DND-41 (cell line): ENCODE measurements at regions not wholly inside any gene's neighbourhood (a gene's known extent, or its start where the extent isn't known, plus 50 kb on each side); places are given as distances from the start of the nearest gene placed in this dataset.

Experiments
- ATAC-seq: fragments of 200-7000 bp; cut with Tn5 transposase; 3 replicates; pipeline ENCODE4 v1.9.1; 2021; ENCODE audit warnings: low read depth; ENCODE audit not compliant: insufficient read depth
- DNase-seq: peaks from one replicate; pipeline ENCODE4 v3.0.0-alpha.2; 2020
- H2AFZ ChIP-seq: 2 replicates; pipeline ENCODE4 v1.6.0; 2012; ENCODE audit warnings: low read depth, low read length
- H3K27ac ChIP-seq: 2 replicates; pipeline ENCODE4 v1.5.1; 2012; ENCODE audit warnings: low read length, inconsistent platforms
- H3K27me3 ChIP-seq: fragments of 200-600 bp; sonication (generic); 2 replicates; pipeline ENCODE4 v1.6.0; 2012; ENCODE audit warnings: low read length, mild to moderate bottlenecking, inconsistent platforms; ENCODE audit not compliant: insufficient read depth, poor library complexity
- H3K36me3 ChIP-seq: 2 replicates; pipeline ENCODE4 v1.5.1; 2012; ENCODE audit warnings: low read length, inconsistent platforms; ENCODE audit not compliant: insufficient read depth
- H3K4me1 ChIP-seq: 2 replicates; pipeline ENCODE4 v1.5.1; 2012; ENCODE audit warnings: mild to moderate bottlenecking, low read length; ENCODE audit not compliant: insufficient read depth
- H3K4me2 ChIP-seq: 2 replicates; pipeline ENCODE4 v1.6.0; 2012; ENCODE audit warnings: mild to moderate bottlenecking, moderate library complexity, low read length, inconsistent platforms; ENCODE audit not compliant: insufficient read depth
- H3K4me3 ChIP-seq, 2 experiments: fragments of 200-600 bp in 1 of 2; shearing (Covaris generic) in 1 of 2; 2 replicates each; pipeline ENCODE4 v1.5.1; 2012 to 2016; ENCODE audit warnings: inconsistent platforms in 2 of 2, low read length in 2 of 2, mild to moderate bottlenecking in 2 of 2, low read depth in 1 of 2, moderate library complexity in 1 of 2
- H3K79me2 ChIP-seq: 2 replicates; pipeline ENCODE4 v1.6.0; 2012; ENCODE audit warnings: low read length, inconsistent platforms; ENCODE audit not compliant: insufficient read depth
- H3K9ac ChIP-seq: 2 replicates; pipeline ENCODE4 v1.6.0; 2012; ENCODE audit warnings: low read depth, mild to moderate bottlenecking, inconsistent platforms, low read length, moderate library complexity
- H3K9me3 ChIP-seq: 2 replicates; pipeline ENCODE4 v1.5.1; 2012; ENCODE audit warnings: low read length, moderate library complexity, mild to moderate bottlenecking, inconsistent platforms; ENCODE audit not compliant: insufficient read depth, severe bottlenecking
- H4K20me1 ChIP-seq: 2 replicates; pipeline ENCODE4 v1.6.0; 2012; ENCODE audit warnings: low read length; ENCODE audit not compliant: insufficient read depth
- CTCF ChIP-seq: IDR thresholded peaks from 2 replicates; pipeline ENCODE4 v1.5.1; 2012; ENCODE audit warnings: borderline replicate concordance, low read length, moderate library complexity, mild to moderate bottlenecking; ENCODE audit not compliant: poor library complexity, severe bottlenecking; ENCODE audit errors: extremely low read depth
- EZH2 ChIP-seq: IDR thresholded peaks from 3 replicates; pipeline ENCODE4 v1.6.1; 2012; ENCODE audit warnings: borderline replicate concordance, low read depth, mild to moderate bottlenecking, moderate library complexity, low read length, inconsistent platforms; ENCODE audit not compliant: severe bottlenecking

- no peak overlapping the region for H3K27ac ChIP-seq
Measured at GRCh38 chr5:122718611-122719010, 56.3 kb upstream of the SNX2 start.

GRCh38 chr5:122719991-122720746 is 54.7 kb upstream of the SNX2 start:
- no peaks in the 10 kb centered on the region for H3K79me2 ChIP-seq
- TF ChIP-seq CTCF (no peak), EZH2 (no peak)
- no peaks in the 10 kb centered on the region for H3K27me3 ChIP-seq
- no peaks in the 10 kb centered on the region for H3K9me3 ChIP-seq
- H3K4me3 ChIP-seq: no peak overlapping the region
- H3K27ac ChIP-seq: no peak overlapping the region
- H3K4me2 ChIP-seq: no peak overlapping the region
- no peaks in the 10 kb centered on the region for H4K20me1 ChIP-seq
- no peak overlapping the region for H2AFZ ChIP-seq
- ATAC-seq (no peak), DNase-seq (no peak)
- H3K36me3 ChIP-seq: no peaks in the 10 kb centered on the region
- no peak overlapping the region for H3K9ac ChIP-seq
- H3K4me1 ChIP-seq: no peaks in the 10 kb centered on the region

More at GRCh38 chr5:122718611-122719010, 56.3 kb upstream of the SNX2 start:
- Histone ChIP-seq H3K79me2 (no peaks in the 10 kb centered on the region), H3K4me1 (no peaks in the 10 kb centered on the region), H3K4me3 (no peak overlapping the region), H3K4me2 (no peak overlapping the region), H3K9me3 (no peaks in the 10 kb centered on the region), H4K20me1 (no peaks in the 10 kb centered on the region), H2AFZ (no peak overlapping the region), H3K27me3 (no peaks in the 10 kb centered on the region), H3K9ac (no peak overlapping the region), H3K36me3 (no peaks in the 10 kb centered on the region)
- ATAC-seq (no peak), DNase-seq (no peak)
- TF ChIP-seq CTCF (no peak), EZH2 (no peak)

GRCh38 chr5:122721127-122721526 is 53.8 kb upstream of the SNX2 start:
- Histone ChIP-seq H3K36me3 (no peaks in the 10 kb centered on the region), H3K79me2 (no peaks in the 10 kb centered on the region), H4K20me1 (no peaks in the 10 kb centered on the region), H3K4me2 (no peak overlapping the region), H2AFZ (no peak overlapping the region), H3K9me3 (no peaks in the 10 kb centered on the region), H3K9ac (no peak overlapping the region), H3K4me1 (no peaks in the 10 kb centered on the region), H3K4me3 (no peak overlapping the region), H3K27me3 (no peaks in the 10 kb centered on the region), H3K27ac (no peak overlapping the region)
- ATAC-seq (no peak), DNase-seq (no peak)
- TF ChIP-seq CTCF (no peak), EZH2 (no peak)
